ENCODE measurements at regions not wholly inside any gene's neighbourhood (a gene's known extent, or its start where the extent isn't known, plus 50 kb on each side); places are given as distances from the start of the nearest gene placed in this dataset.

DNA sequence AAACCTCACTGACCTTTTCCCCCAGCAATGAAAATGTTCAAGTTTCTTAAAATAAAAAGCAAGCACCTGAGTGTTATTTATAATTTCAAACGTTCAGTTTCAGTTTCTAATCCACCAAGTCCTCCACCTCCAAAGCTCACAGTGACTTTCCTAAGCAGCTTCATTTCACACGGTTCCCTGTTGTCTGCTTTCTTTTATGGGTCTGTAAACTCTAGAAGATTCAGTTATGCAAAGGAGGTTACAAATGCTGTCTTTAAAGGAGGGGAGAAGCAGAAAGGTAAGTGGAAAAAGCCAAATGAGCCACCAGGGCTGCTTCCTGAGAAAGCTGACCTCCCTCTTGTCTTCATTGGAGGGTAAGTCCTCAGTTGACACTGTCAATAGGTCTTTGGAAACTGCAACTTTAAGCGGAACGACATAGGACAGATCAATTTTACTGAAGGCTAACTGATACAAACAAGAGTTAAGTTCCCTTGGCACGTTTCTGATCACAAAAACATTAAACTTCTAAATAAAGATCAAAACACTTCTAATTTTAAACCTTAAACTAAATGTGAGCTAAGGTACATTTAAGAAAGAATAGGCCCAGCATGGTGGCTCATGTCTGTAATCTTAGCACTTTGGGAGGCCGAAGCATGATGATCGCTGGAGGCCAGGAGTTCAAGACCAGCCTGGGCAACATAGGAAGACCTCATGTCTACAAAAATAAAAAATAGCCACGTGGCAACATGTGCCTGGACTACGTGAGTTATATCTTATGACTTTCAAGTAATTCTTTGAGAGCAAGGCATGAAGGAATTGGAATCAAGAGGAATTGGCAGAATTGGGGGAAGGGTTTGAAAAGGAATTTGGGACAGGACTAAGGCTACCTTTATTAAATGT lies 151.9 kb upstream of the UBE2E1 start:
- Histone ChIP-seq H3K27ac (ENCODE audit: low read depth, low read length) (no peak overlapping the region), H3K9ac (ENCODE audit: low read depth in 1 of 2, low read length in 2 of 2) (no peak overlapping the region), H3K4me1 (ENCODE audit: control insufficient read depth in 1 of 2, insufficient read depth in 2 of 2, low read length in 2 of 2) (peaks cover 15 to 17% of the 10 kb centered on the region in 2 donors), H3K4me3 (ENCODE audit: low read depth in 1 of 2, low read length in 2 of 2) (no peak overlapping the region), H3K36me3 (ENCODE audit: control insufficient read depth in 1 of 2, insufficient read depth in 2 of 2, low read length in 2 of 2) (no peaks in the 10 kb centered on the region), H3K27me3 (ENCODE audit: control insufficient read depth in 1 of 2, insufficient read depth in 2 of 2, low read length in 2 of 2) (no peaks in the 10 kb centered on the region), H3K9me3 (ENCODE audit: control insufficient read depth in 1 of 2, low read length in 2 of 2) (peaks cover 5% of the 10 kb centered on the region in 2 donors)

DNA sequence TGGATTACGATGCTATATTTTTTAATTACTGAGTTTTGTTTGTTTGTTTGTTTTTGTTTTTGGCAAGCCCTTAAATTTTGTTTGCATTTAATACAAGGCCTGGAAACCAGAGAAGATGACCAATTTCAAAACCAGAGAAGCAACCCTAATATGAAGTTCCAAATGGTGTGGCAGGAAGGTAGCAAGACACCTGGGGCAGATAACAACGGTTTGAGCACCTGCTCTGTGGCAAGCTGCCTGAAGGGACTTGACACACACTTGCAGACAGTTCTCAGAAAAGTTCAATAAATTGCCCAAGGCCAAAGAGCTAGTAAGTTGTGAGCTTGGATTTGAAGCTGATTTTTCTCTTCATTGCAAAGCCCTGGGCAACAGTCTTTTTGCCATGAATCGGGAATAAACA lies 151.2 kb upstream of the UBE2E1 start:
- no peak overlapping the region for H3K4me3 ChIP-seq (ENCODE audit: low read depth in 1 of 2, low read length in 2 of 2)
- H3K27ac ChIP-seq (ENCODE audit: low read depth, low read length), result no peak overlapping the region
- no peaks in the 10 kb centered on the region for H3K27me3 ChIP-seq (ENCODE audit: control insufficient read depth in 1 of 2, insufficient read depth in 2 of 2, low read length in 2 of 2)
- peaks cover 8 to 10% of the 10 kb centered on the region in 2 donors for H3K4me1 ChIP-seq (ENCODE audit: control insufficient read depth in 1 of 2, insufficient read depth in 2 of 2, low read length in 2 of 2)
- no peaks in the 10 kb centered on the region for H3K36me3 ChIP-seq (ENCODE audit: control insufficient read depth in 1 of 2, insufficient read depth in 2 of 2, low read length in 2 of 2)
- H3K9ac ChIP-seq (ENCODE audit: low read depth in 1 of 2, low read length in 2 of 2), result no peak overlapping the region
- peaks cover 5% of the 10 kb centered on the region in 2 donors for H3K9me3 ChIP-seq (ENCODE audit: control insufficient read depth in 1 of 2, low read length in 2 of 2)

GRCh38 chr3:23655749-23656148 lies 150.0 kb upstream of the UBE2E1 start:
- Histone ChIP-seq H3K9ac (ENCODE audit: low read depth in 1 of 2, low read length in 2 of 2) (no peak overlapping the region), H3K4me3 (ENCODE audit: low read depth in 1 of 2, low read length in 2 of 2) (no peak overlapping the region), H3K4me1 (ENCODE audit: control insufficient read depth in 1 of 2, insufficient read depth in 2 of 2, low read length in 2 of 2) (peaks cover 2 to 7% of the 10 kb centered on the region in 2 donors), H3K36me3 (ENCODE audit: control insufficient read depth in 1 of 2, insufficient read depth in 2 of 2, low read length in 2 of 2) (no peaks in the 10 kb centered on the region), H3K27me3 (ENCODE audit: control insufficient read depth in 1 of 2, insufficient read depth in 2 of 2, low read length in 2 of 2) (no peaks in the 10 kb centered on the region), H3K27ac (ENCODE audit: low read depth, low read length) (no peak overlapping the region), H3K9me3 (ENCODE audit: control insufficient read depth in 1 of 2, low read length in 2 of 2) (peaks cover 5% of the 10 kb centered on the region in 2 donors)

DNA sequence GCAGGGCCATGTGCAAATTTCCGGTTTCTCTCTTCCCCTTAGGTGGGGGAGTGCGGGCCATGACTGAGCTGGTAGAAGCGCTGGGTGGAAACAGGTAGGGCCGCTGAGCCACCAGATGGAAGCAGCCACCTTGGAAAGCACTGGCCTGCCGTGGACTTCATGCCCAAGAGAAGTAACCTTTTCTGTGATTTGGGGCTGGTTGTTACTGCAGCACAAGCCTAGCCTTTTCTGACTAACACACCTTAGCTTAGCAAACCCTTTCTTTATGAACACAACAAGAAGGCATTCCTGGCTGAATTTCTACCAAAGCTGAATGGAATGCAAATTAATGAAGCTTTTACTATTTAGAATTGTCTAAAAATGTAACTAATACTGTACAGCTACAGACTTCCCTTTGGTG lies 149.6 kb upstream of the UBE2E1 start:
- Histone ChIP-seq H3K27ac (ENCODE audit: low read depth, low read length) (no peak overlapping the region), H3K9me3 (ENCODE audit: control insufficient read depth in 1 of 2, low read length in 2 of 2) (peaks cover 5% of the 10 kb centered on the region in 2 donors), H3K27me3 (ENCODE audit: control insufficient read depth in 1 of 2, insufficient read depth in 2 of 2, low read length in 2 of 2) (no peaks in the 10 kb centered on the region), H3K9ac (ENCODE audit: low read depth in 1 of 2, low read length in 2 of 2) (no peak overlapping the region), H3K36me3 (ENCODE audit: control insufficient read depth in 1 of 2, insufficient read depth in 2 of 2, low read length in 2 of 2) (no peaks in the 10 kb centered on the region), H3K4me3 (ENCODE audit: low read depth in 1 of 2, low read length in 2 of 2) (no peak overlapping the region), H3K4me1 (ENCODE audit: control insufficient read depth in 1 of 2, insufficient read depth in 2 of 2, low read length in 2 of 2) (peaks cover 0 to 7% of the 10 kb centered on the region in 2 donors)

- H3K27me3 ChIP-seq (ENCODE audit: control insufficient read depth in 1 of 2, insufficient read depth in 2 of 2, low read length in 2 of 2), result no peaks in the 10 kb centered on the region
- H3K4me3 ChIP-seq (ENCODE audit: low read depth in 1 of 2, low read length in 2 of 2), result no peak overlapping the region
- H3K27ac ChIP-seq (ENCODE audit: low read depth, low read length), result no peak overlapping the region
- peaks cover 5% of the 10 kb centered on the region in 2 donors for H3K9me3 ChIP-seq (ENCODE audit: control insufficient read depth in 1 of 2, low read length in 2 of 2)
- no peaks in the 10 kb centered on the region for H3K36me3 ChIP-seq (ENCODE audit: control insufficient read depth in 1 of 2, insufficient read depth in 2 of 2, low read length in 2 of 2)
- no peak overlapping the region for H3K9ac ChIP-seq (ENCODE audit: low read depth in 1 of 2, low read length in 2 of 2)
- H3K4me1 ChIP-seq (ENCODE audit: control insufficient read depth in 1 of 2, insufficient read depth in 2 of 2, low read length in 2 of 2), result peaks cover 0 to 7% of the 10 kb centered on the region in 2 donors
Measured at GRCh38 chr3:23656821-23657220, 148.9 kb upstream of the UBE2E1 start.

GRCh38 chr3:23657647-23658046 lies 148.1 kb upstream of the UBE2E1 start:
- peaks cover 5% of the 10 kb centered on the region in 2 donors for H3K9me3 ChIP-seq (ENCODE audit: control insufficient read depth in 1 of 2, low read length in 2 of 2)
- no peaks in the 10 kb centered on the region for H3K27me3 ChIP-seq (ENCODE audit: control insufficient read depth in 1 of 2, insufficient read depth in 2 of 2, low read length in 2 of 2)
- no peak overlapping the region for H3K4me3 ChIP-seq (ENCODE audit: low read depth in 1 of 2, low read length in 2 of 2)
- H3K4me1 ChIP-seq (ENCODE audit: control insufficient read depth in 1 of 2, insufficient read depth in 2 of 2, low read length in 2 of 2), result peaks cover 0 to 7% of the 10 kb centered on the region in 2 donors
- no peak overlapping the region for H3K27ac ChIP-seq (ENCODE audit: low read depth, low read length)
- no peaks in the 10 kb centered on the region for H3K36me3 ChIP-seq (ENCODE audit: control insufficient read depth in 1 of 2, insufficient read depth in 2 of 2, low read length in 2 of 2)
- H3K9ac ChIP-seq (ENCODE audit: low read depth in 1 of 2, low read length in 2 of 2), result no peak overlapping the region

DNA sequence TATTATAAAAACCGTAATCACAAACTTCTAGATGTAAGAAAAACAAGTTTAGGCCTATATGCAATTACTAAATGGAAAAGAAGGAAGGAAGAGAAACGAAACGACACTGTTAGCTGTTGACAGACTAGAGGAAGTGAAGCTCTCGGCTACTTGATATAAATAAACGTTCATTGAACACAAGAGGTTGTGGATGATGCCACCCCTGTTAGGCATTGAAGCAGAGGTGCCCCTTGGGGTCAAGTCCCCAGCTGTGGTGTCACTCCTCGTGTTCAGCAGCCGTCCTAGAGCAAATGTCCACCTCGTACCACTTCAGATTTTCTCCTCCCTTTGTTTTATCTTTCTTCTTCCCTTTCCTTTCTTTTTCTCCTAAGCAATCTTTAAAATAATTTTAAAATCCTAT lies 146.5 kb upstream of the UBE2E1 start:
- H3K4me1 ChIP-seq (ENCODE audit: control insufficient read depth in 1 of 2, insufficient read depth in 2 of 2, low read length in 2 of 2), result peaks cover 5 to 6% of the 10 kb centered on the region in 2 donors
- no peak overlapping the region for H3K9ac ChIP-seq (ENCODE audit: low read depth in 1 of 2, low read length in 2 of 2)
- H3K27me3 ChIP-seq (ENCODE audit: control insufficient read depth in 1 of 2, insufficient read depth in 2 of 2, low read length in 2 of 2), result no peaks in the 10 kb centered on the region
- peaks cover 5% of the 10 kb centered on the region in 2 donors for H3K9me3 ChIP-seq (ENCODE audit: control insufficient read depth in 1 of 2, low read length in 2 of 2)
- H3K4me3 ChIP-seq (ENCODE audit: low read depth in 1 of 2, low read length in 2 of 2), result no peak overlapping the region
- no peak overlapping the region for H3K27ac ChIP-seq (ENCODE audit: low read depth, low read length)
- H3K36me3 ChIP-seq (ENCODE audit: control insufficient read depth in 1 of 2, insufficient read depth in 2 of 2, low read length in 2 of 2), result no peaks in the 10 kb centered on the region

DNA sequence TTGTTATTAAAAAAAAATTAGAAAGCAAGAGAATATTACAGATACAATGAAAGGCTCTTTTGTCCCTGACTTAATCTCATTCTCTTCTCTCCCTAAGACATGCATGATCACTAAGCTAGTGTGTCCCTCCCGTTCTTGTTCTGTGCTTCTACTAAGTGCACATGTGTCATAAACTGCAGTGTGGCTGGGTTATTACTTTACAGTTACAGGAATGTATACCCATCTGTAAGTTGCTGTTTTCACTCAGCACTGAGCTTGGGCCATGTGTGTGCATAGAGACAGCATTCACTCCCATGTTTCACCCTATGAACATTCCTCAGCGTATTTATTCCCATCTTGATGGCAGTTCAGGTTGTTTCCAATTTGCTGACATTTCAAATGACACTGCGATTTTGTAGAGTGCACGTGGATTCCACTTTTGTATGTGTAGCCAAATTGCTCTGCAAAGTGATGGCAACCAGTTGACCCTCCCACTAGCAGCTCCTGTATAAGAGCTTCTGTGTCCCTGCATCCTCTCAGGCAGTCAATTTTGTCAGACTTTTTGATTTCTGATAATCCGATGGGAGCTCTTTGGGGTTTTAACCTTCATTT lies 145.8 kb upstream of the UBE2E1 start:
- Histone ChIP-seq H3K4me1 (ENCODE audit: control insufficient read depth in 1 of 2, insufficient read depth in 2 of 2, low read length in 2 of 2) (peaks cover 0 to 5% of the 10 kb centered on the region in 2 donors), H3K9me3 (ENCODE audit: control insufficient read depth in 1 of 2, low read length in 2 of 2) (peaks cover 5% of the 10 kb centered on the region in 2 donors), H3K4me3 (ENCODE audit: low read depth in 1 of 2, low read length in 2 of 2) (no peak overlapping the region), H3K36me3 (ENCODE audit: control insufficient read depth in 1 of 2, insufficient read depth in 2 of 2, low read length in 2 of 2) (no peaks in the 10 kb centered on the region), H3K9ac (ENCODE audit: low read depth in 1 of 2, low read length in 2 of 2) (no peak overlapping the region), H3K27ac (ENCODE audit: low read depth, low read length) (no peak overlapping the region), H3K27me3 (ENCODE audit: control insufficient read depth in 1 of 2, insufficient read depth in 2 of 2, low read length in 2 of 2) (no peaks in the 10 kb centered on the region)

- Histone ChIP-seq H3K36me3 (ENCODE audit: control insufficient read depth in 1 of 2, insufficient read depth in 2 of 2, low read length in 2 of 2) (no peaks in the 10 kb centered on the region), H3K4me3 (ENCODE audit: low read depth in 1 of 2, low read length in 2 of 2) (no peak overlapping the region), H3K4me1 (ENCODE audit: control insufficient read depth in 1 of 2, insufficient read depth in 2 of 2, low read length in 2 of 2) (peaks cover 0 to 5% of the 10 kb centered on the region in 2 donors), H3K9me3 (ENCODE audit: control insufficient read depth in 1 of 2, low read length in 2 of 2) (no peaks in the 10 kb centered on the region), H3K27ac (ENCODE audit: low read depth, low read length) (no peak overlapping the region), H3K27me3 (ENCODE audit: control insufficient read depth in 1 of 2, insufficient read depth in 2 of 2, low read length in 2 of 2) (no peaks in the 10 kb centered on the region), H3K9ac (ENCODE audit: low read depth in 1 of 2, low read length in 2 of 2) (no peak overlapping the region)
Measured at GRCh38 chr3:23662079-23662617, 143.6 kb upstream of the UBE2E1 start.

- H3K36me3 ChIP-seq (ENCODE audit: control insufficient read depth in 1 of 2, insufficient read depth in 2 of 2, low read length in 2 of 2), result no peaks in the 10 kb centered on the region
- no peaks in the 10 kb centered on the region for H3K27me3 ChIP-seq (ENCODE audit: control insufficient read depth in 1 of 2, insufficient read depth in 2 of 2, low read length in 2 of 2)
- H3K4me3 ChIP-seq (ENCODE audit: low read depth in 1 of 2, low read length in 2 of 2), result no peak overlapping the region
- H3K4me1 ChIP-seq (ENCODE audit: control insufficient read depth in 1 of 2, insufficient read depth in 2 of 2, low read length in 2 of 2), result peaks cover 0 to 5% of the 10 kb centered on the region in 2 donors
- no peak overlapping the region for H3K27ac ChIP-seq (ENCODE audit: low read depth, low read length)
- H3K9me3 ChIP-seq (ENCODE audit: control insufficient read depth in 1 of 2, low read length in 2 of 2), result no peaks in the 10 kb centered on the region
- H3K9ac ChIP-seq (ENCODE audit: low read depth in 1 of 2, low read length in 2 of 2), result no peak overlapping the region
Measured at GRCh38 chr3:23663246-23663645, 142.5 kb upstream of the UBE2E1 start.
